HCT116 (cell line): ENCODE measurements at regions not wholly inside any gene's neighbourhood (a gene's known extent, or its start where the extent isn't known, plus 50 kb on each side); places are given as distances from the start of the nearest gene placed in this dataset.

Experiments used
- ATAC-seq: fragments of 200-7000 bp; cut with Tn5 transposase; 2 replicates; pipeline ENCODE4 v1.9.1; 2020; ENCODE audit warnings: mild to moderate bottlenecking, moderate library complexity
- BruUV-seq: library from RNA; stranded (reverse); fragments of 400-500 nt; replicated peaks from 2 replicates; lab custom pipeline; 2021; lab: Mats Ljungman, UMichigan
- CTCF ChIA-PET: fragments of 300-600 bp; sonication (Branson Sonifier 250); formaldehyde crosslinking; loops from one replicate; lab custom pipeline; 2021; ENCODE audit warnings: antibody characterized with exemption; lab: Charles Lee
- POLR2A ChIA-PET: fragments of 300-600, 350-600 bp; sonication (Branson Sonifier 250); formaldehyde crosslinking; loops from one replicate; lab custom pipeline; 2021; ENCODE audit warnings: antibody characterized with exemption; lab: Charles Lee
- RAD21 ChIA-PET, 2 experiments: fragments of 300-600 bp; sonication (Branson Sonifier 250); formaldehyde crosslinking; loops; one replicate each; lab custom pipeline; 2023; ENCODE audit warnings: low total read pairs in 2 of 2; ENCODE audit not compliant: uncharacterized antibody in 2 of 2, unreplicated experiment in 2 of 2, low non-redundant PET in 1 of 2; lab: Charles Lee
- DNase-seq: peaks from one replicate; pipeline ENCODE4 v3.0.0-alpha.2; 2010; ENCODE audit warnings: low read depth, low spot score
- H2AFZ ChIP-seq: fragments of 200-600 bp; shearing (Covaris generic), sonication (generic); 2 replicates; pipeline ENCODE4 v1.6.1; 2017; ENCODE audit warnings: low read depth, mixed run types, mixed read lengths, antibody characterized with exemption, low read length; ENCODE audit not compliant: poor library complexity, severe bottlenecking
- H3K27ac ChIP-seq: 2 replicates; pipeline ENCODE4 v1.5.1; 2012; ENCODE audit warnings: low read depth, low read length
- H3K27me3 ChIP-seq: fragments of 200-600 bp; sonication (generic); 2 replicates; pipeline ENCODE4 v1.6.1; 2016; ENCODE audit warnings: mixed run types, low read length, mixed read lengths; ENCODE audit not compliant: insufficient read depth
- H3K36me3 ChIP-seq, 2 experiments: fragments of 200-500 bp in 1 of 2; fragments of 200-600 bp in 1 of 2; sonication (Bioruptor generic) in 1 of 2; sonication (generic) in 1 of 2; 2 replicates each; pipeline versions ENCODE4 v1.5.1 to v1.6.1; 2014 to 2016; ENCODE audit warnings: low read length in 2 of 2, inconsistent platforms in 1 of 2, mixed read lengths in 1 of 2, mixed run types in 1 of 2; ENCODE audit not compliant: insufficient read depth in 2 of 2, control insufficient read depth in 1 of 2
- H3K4me1 ChIP-seq, 2 experiments: fragments of 200-600 bp in 1 of 2; sonication (generic) in 1 of 2; 2 replicates each; pipeline versions ENCODE4 v1.5.1 to v1.6.1; 2012 to 2017; ENCODE audit warnings: low read length in 2 of 2, inconsistent platforms in 1 of 2, mild to moderate bottlenecking in 1 of 2, mixed read lengths in 1 of 2, mixed run types in 1 of 2, moderate library complexity in 1 of 2; ENCODE audit not compliant: insufficient read depth in 2 of 2, control insufficient read depth in 1 of 2
- H3K4me2 ChIP-seq: fragments of 200-600 bp; sonication (generic); 2 replicates; pipeline ENCODE4 v1.6.1; 2017; ENCODE audit warnings: mixed run types, low read length, mixed read lengths
- H3K4me3 ChIP-seq, 2 experiments: fragments of 200-600 bp in 1 of 2; sonication (generic) in 1 of 2; replicated peaks in 1 of 2; 2 replicates each; pipeline ENCODE4 v1.5.1; 2011 to 2016; ENCODE audit warnings: low read length in 2 of 2, control low read depth in 1 of 2, low read depth in 1 of 2, mild to moderate bottlenecking in 1 of 2, mixed read lengths in 1 of 2, mixed run types in 1 of 2
- H3K79me2 ChIP-seq: fragments of 200-600 bp; sonication (generic); 2 replicates; pipeline ENCODE4 v1.6.1; 2017; ENCODE audit warnings: mild to moderate bottlenecking, mixed run types, low read length, moderate library complexity, mixed read lengths; ENCODE audit not compliant: insufficient read depth
- H3K9ac ChIP-seq: fragments of 200-600 bp; sonication (generic); 2 replicates; pipeline ENCODE4 v1.6.1; 2016; ENCODE audit warnings: low read length, mixed read lengths
- H3K9me2 ChIP-seq: fragments of 200-600 bp; sonication (generic), shearing (Covaris generic); 2 replicates; pipeline ENCODE4 v1.6.1; 2017; ENCODE audit warnings: mixed run types, mild to moderate bottlenecking, moderate library complexity; ENCODE audit not compliant: insufficient read depth
- H3K9me3 ChIP-seq, 2 experiments: fragments of 200-500 bp in 1 of 2; fragments of 200-600 bp in 1 of 2; sonication (Bioruptor generic) in 1 of 2; sonication (generic) in 1 of 2; 2 replicates each; pipeline ENCODE4 v1.6.1; 2014 to 2017; ENCODE audit warnings: low read length in 2 of 2, mixed read lengths in 2 of 2, inconsistent platforms in 1 of 2, low read depth in 1 of 2, mild to moderate bottlenecking in 1 of 2, mixed run types in 1 of 2, moderate library complexity in 1 of 2; ENCODE audit not compliant: control insufficient read depth in 1 of 2, insufficient read depth in 1 of 2
- H4K20me1 ChIP-seq: fragments of 200-600 bp; sonication (generic), shearing (Covaris generic); 2 replicates; pipeline ENCODE4 v1.6.1; 2017; ENCODE audit warnings: mixed run types, mild to moderate bottlenecking, moderate library complexity; ENCODE audit not compliant: insufficient read depth
- ATF3 ChIP-seq: IDR thresholded peaks from 2 replicates; pipeline ENCODE4 v1.6.1; 2012
- CBX3 ChIP-seq: IDR thresholded peaks from 2 replicates; pipeline ENCODE4 v1.6.1; 2012; ENCODE audit warnings: low read depth
- CEBPB ChIP-seq: IDR thresholded peaks from 2 replicates; pipeline ENCODE4 v1.6.1; 2012; ENCODE audit warnings: low read depth
- CTCF ChIP-seq, 3 experiments: fragments of 200-600 bp in 1 of 3; sonication (generic) in 1 of 3; IDR thresholded peaks in 2 of 3; conservative IDR thresholded peaks in 1 of 3; 2 replicates each; pipeline ENCODE4 v1.5.1; 2012 to 2017; ENCODE audit warnings: low read depth in 2 of 3, low read length in 2 of 3, antibody characterized with exemption in 1 of 3, borderline replicate concordance in 1 of 3, control low read depth in 1 of 3, mild to moderate bottlenecking in 1 of 3, mixed read lengths in 1 of 3, mixed run types in 1 of 3, moderate library complexity in 1 of 3; ENCODE audit not compliant: insufficient read depth in 1 of 3
- EGR1 ChIP-seq: IDR thresholded peaks from 2 replicates; pipeline ENCODE4 v1.6.1; 2012; ENCODE audit warnings: low read depth
- ELF1 ChIP-seq: IDR thresholded peaks from 2 replicates; pipeline ENCODE4 v1.6.1; 2012; ENCODE audit warnings: low read depth, borderline replicate concordance
- EZH2 ChIP-seq: fragments of 200-600 bp; sonication (generic); IDR thresholded peaks from 2 replicates; pipeline ENCODE4 v1.6.1; 2017; ENCODE audit warnings: antibody characterized with exemption, mixed run types
- EZH2phosphoT487 ChIP-seq: fragments of 200-600 bp; IDR thresholded peaks from 2 replicates; pipeline ENCODE4 v1.6.1; 2018; ENCODE audit warnings: antibody characterized with exemption, borderline replicate concordance
- FOSL1 ChIP-seq: IDR thresholded peaks from 2 replicates; pipeline ENCODE4 v1.6.1; 2012; ENCODE audit warnings: low read depth
- JUND ChIP-seq: IDR thresholded peaks from 2 replicates; pipeline ENCODE4 v1.6.1; 2012
- MAX ChIP-seq: IDR thresholded peaks from 2 replicates; pipeline ENCODE4 v1.6.1; 2012
- POLR2AphosphoS5 ChIP-seq: IDR thresholded peaks from 2 replicates; pipeline ENCODE4 v1.6.1; 2011; ENCODE audit warnings: mild to moderate bottlenecking, low read depth, low read length, moderate library complexity
- SP1 ChIP-seq: IDR thresholded peaks from 2 replicates; pipeline ENCODE4 v1.6.1; 2012; ENCODE audit warnings: low read depth
- SRF ChIP-seq: IDR thresholded peaks from 2 replicates; pipeline ENCODE4 v1.6.1; 2012; ENCODE audit warnings: low read depth
- TCF7L2 ChIP-seq: IDR thresholded peaks from 2 replicates; pipeline ENCODE4 v1.7.0; 2011; ENCODE audit warnings: borderline replicate concordance, inconsistent platforms; ENCODE audit not compliant: insufficient read depth, insufficient read length; ENCODE audit errors: extremely low read depth
- YY1 ChIP-seq: IDR thresholded peaks from 2 replicates; pipeline ENCODE4 v1.6.1; 2011; ENCODE audit warnings: low read length, low read depth, moderate library complexity, mild to moderate bottlenecking; ENCODE audit not compliant: insufficient replicate concordance; ENCODE audit errors: extremely low read depth
- ZBTB33 ChIP-seq: IDR thresholded peaks from 2 replicates; pipeline ENCODE4 v1.6.1; 2011; ENCODE audit warnings: mild to moderate bottlenecking, low read length, moderate library complexity; ENCODE audit not compliant: insufficient replicate concordance; ENCODE audit errors: extremely low read depth
- intact Hi-C: fragments of 100-400 bp; cut with micrococcal nuclease; formaldehyde crosslinking; loops from 2 replicates; pipeline ENCODE4 v1.10.0; 2022

- ATAC-seq (peak; percentile 87), DNase-seq (peak; percentile 35)
- Histone ChIP-seq H2AFZ (peak overlapping the region; percentile 91), H3K36me3 (no peaks in the 10 kb centered on the region), H3K4me3 (peak overlapping the region; percentile 6 to 29; a peak in 2 of 4 replicates), H3K9ac (peak overlapping the region; percentile 29; the same call in 1 of the 2 replicates), H3K4me2 (peak overlapping the region; percentile 65), H3K27me3 (no peaks in the 10 kb centered on the region), H3K9me2 (no peaks in the 10 kb centered on the region), H3K4me1 (peaks cover 2 to 16% of the 10 kb centered on the region in 2 experiments; a peak in 3 of 4 replicates), H3K9me3 (no peaks in the 10 kb centered on the region), H3K79me2 (no peaks in the 10 kb centered on the region), H4K20me1 (no peaks in the 10 kb centered on the region), H3K27ac (no peak overlapping the region)
- POLR2A ChIA-PET, result interaction anchor here (0.6 kb wide), 1 partner anchor 525 kb away, joined by 8 read pairs; no protein-coding TSS in a partner anchor
- RAD21 ChIA-PET, result interaction anchor here in 1 of 2 experiments (1.2 kb wide), 1 partner anchor 227 kb away, joined by 3 read pairs; no protein-coding TSS in a partner anchor
- intact Hi-C loops, result loop anchor here (10.0 kb wide), 1 partner anchor 805 kb away; no protein-coding TSS in a partner anchor
- no TSS peak for BruUV-seq
- CTCF ChIA-PET, result interaction anchor here (1.2 to 3.1 kb wide), 4 partner anchors 9 to 228 kb away, joined by 4 to 15 read pairs (median 6); no protein-coding TSS in a partner anchor
- TF ChIP-seq SP1, result peak; percentile 77
- TF ChIP-seq ELF1, result no peak
- TF ChIP-seq ZBTB33, result no peak
- TF ChIP-seq CEBPB, result peak; percentile 39; the same call in 1 of the 2 replicates
- TF ChIP-seq CBX3, result peak; percentile 71
- no peak for TF ChIP-seq TCF7L2
- no peak for TF ChIP-seq SRF
- TF ChIP-seq CTCF (IDR thresholded peaks at IDR 0.05 in 2 of 3, conservative IDR thresholded peaks at IDR 0.05 in 1 of 3; ENCODE audit: borderline replicate concordance in 1 of 3, insufficient read depth in 1 of 3, low read depth in 2 of 3, low read length in 2 of 3), result no peak
- TF ChIP-seq ATF3, result no peak
- peak; percentile 48 for TF ChIP-seq MAX
- no peak for TF ChIP-seq EZH2
- no peak for TF ChIP-seq EZH2phosphoT487
- peak; percentile 81 for TF ChIP-seq JUND
- no peak for TF ChIP-seq POLR2AphosphoS5
- TF ChIP-seq FOSL1, result peak; percentile 91
- no peak for TF ChIP-seq EGR1
- TF ChIP-seq YY1, result no peak
These were observed 188.0 kb upstream of the PKDCC start for GRCh38 chr2:41859615-41860514.
